ENCODE measurements at regions not wholly inside any gene's neighbourhood (a gene's known extent, or its start where the extent isn't known, plus 50 kb on each side); places are given as distances from the start of the nearest gene placed in this dataset.

DNA sequence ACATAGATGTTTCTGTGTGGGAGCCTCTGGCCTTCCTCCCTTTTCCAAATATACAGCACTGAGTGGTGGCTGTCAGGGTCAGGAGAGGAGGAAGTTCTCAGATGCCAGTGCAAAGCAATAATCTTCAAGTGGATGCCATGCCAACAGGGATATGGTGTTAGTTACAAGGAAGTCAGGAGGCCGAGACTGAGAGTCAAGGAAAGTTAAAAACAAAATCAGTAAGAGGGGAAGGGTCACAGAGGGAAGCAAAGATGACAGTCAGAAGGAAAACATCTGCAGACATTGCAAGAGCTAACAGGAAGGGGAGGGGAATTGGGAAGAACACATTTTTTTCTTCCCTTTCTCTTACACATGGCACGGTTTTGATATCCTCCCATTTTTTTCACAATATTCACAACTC is 691.4 kb downstream of the ADGRL2 start:
- no peak for TF ChIP-seq TAF1 (IDR thresholded peaks at IDR 0.05; ENCODE audit: low read depth)
- TF ChIP-seq CEBPB (IDR thresholded peaks at IDR 0.05) = no peak
- no peak for TF ChIP-seq MAX (IDR thresholded peaks at IDR 0.05)
- no peak for TF ChIP-seq FOXM1 (IDR thresholded peaks at IDR 0.05; ENCODE audit: borderline replicate concordance, low read depth)
- no peak for TF ChIP-seq EP300 (IDR thresholded peaks at IDR 0.05; ENCODE audit: borderline replicate concordance)
- TF ChIP-seq CREB1 (IDR thresholded peaks at IDR 0.05; ENCODE audit: low read depth) = no peak
- TF ChIP-seq YY1 (IDR thresholded peaks at IDR 0.05; ENCODE audit: low read depth) = no peak
- no peak for TF ChIP-seq ZBTB7A (IDR thresholded peaks at IDR 0.05; ENCODE audit: low read depth)
- no peak for TF ChIP-seq USF1 (IDR thresholded peaks at IDR 0.05)
- TF ChIP-seq RAD21 (IDR thresholded peaks at IDR 0.05; ENCODE audit: low read depth) = no peak
- no peak for TF ChIP-seq NFIC (IDR thresholded peaks at IDR 0.05)

Measured in Ishikawa (cell line).